NCI-H2227 (cell line): ENCODE measurements at regions not wholly inside any gene's neighbourhood (a gene's known extent, or its start where the extent isn't known, plus 50 kb on each side); places are given as distances from the start of the nearest gene placed in this dataset.

ENCODE experiments used
- DNase-seq: peaks from one replicate; lab custom pipeline; 2025; ENCODE audit not compliant: unreplicated experiment; lab: John Stamatoyannopoulos, UW

DNA sequence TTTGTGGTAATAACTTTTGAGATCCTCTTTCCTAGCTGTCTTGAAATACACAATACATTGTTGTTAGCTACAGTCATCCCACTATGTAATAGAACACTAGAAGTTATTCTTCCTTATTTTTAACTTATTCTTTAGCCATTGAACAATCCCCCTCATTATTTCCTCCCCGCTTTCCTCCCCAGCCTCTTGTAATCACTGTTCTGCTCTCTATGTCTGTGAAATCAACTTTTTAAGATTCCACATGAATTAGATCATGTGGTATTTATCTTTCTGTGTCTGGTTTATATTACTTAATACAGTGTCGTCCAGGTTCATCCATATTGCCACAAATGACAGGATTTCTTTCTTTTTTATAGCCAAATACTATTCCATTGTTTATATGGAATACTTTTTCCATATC lies 72.9 kb downstream of the SLC10A2 start:
- DNase-seq, result no peak

DNA sequence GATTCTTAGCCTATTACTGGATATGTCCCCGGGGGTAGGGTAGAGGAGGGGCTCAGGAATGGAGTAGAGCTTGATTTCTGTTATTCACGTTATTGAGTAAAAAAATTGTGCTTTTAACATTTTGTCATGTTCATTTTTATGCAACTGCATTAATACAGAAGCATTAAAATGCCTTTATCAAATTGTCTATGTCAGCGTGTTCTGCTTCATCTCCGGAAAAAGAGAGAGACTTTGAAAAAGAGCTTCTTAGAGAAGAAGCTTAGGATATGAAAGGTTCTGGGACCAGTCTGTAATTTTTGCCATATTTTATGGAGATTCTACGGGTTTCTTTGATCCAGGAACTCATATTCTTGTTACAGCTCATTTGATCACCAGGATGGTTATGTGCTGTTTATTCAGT lies 82.0 kb downstream of the SLC10A2 start:
- no peak for DNase-seq

DNA sequence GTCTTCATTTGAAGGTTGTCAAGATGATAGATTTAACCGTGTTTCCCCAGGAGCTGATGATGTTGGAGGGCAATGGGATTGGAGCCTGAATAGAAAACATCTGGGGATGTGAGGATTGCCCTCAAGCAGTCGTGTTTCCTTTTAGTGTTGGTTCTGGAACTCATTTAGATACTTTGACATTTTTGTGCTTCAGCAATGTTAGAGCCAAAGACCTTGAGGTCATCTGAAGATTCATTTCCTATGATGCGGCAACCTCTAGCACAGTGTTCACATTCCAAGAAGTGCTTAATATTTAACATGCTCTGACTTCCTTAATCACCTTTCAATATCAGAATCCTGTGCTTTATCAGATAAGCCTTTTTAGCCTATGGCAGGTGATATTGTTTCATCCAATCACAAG lies 82.7 kb downstream of the SLC10A2 start:
- DNase-seq, result no peak

DNA sequence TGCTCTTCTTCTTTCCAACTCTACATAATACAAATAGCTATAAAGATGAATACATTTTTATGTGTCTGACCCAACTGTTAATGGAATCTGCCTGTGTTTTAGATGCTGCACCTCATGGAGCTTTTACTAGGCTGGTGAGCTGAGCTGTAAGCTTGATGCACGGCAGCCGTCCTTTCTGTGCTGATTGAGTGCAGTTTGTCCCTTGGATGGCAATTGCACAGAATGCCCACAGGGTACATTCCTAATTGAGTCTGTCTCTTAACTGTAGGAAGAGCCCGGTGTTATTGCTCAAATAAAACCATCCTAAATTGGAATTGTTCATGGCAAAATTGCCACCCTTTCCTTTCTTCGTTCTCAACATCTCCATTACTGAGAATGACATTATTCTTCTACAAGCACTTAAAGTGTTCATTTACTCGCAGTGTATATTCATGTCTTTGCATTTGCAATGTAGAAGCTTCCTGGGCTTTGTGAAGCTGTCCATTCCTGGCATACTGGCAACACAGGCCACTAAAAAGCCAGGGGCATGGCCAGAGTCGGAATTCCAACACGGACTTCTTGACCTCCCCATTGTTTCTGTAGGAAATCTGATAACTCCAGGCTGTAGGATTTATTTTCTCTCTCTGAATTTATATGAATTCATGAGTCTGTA lies 85.8 kb downstream of the SLC10A2 start:
- no peak for DNase-seq

DNA sequence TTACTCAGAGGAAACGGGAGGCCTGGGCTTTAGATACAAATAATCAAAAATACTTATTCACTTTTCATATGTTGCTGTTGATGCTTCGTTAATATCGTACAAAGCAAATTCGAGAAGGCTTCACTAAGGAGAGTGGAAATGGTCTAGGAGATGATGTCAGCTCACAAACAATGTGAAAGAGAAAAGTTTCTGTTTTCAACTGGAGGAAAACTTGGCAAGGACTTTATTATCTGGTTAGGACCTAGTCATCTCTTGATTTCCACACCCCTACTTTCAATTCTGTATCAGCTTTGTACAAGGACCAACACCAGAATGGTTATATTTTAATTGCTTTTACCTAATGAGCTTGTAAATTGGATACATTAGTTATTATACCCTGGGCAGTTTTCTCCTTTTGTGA lies 88.0 kb downstream of the SLC10A2 start:
- no peak for DNase-seq

DNA sequence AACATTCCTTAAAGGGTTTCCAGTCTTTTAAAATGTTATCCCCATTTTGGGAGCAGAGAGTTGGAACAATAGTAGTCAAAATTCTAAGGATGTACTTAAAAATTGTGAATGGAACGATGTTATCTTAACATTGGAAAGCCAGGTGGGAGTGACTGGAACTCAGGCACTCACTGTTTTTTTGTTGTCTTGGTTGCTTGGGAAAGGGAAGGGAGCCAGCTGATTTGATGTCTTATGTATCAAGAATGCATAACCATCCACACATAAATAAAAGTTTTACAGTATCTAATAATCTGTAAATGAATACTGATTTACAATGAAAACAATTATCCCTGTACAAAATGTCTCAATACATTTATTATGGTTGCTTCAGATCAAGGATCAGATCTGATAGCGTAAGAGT lies 88.7 kb downstream of the SLC10A2 start:
- no peak for DNase-seq

DNA sequence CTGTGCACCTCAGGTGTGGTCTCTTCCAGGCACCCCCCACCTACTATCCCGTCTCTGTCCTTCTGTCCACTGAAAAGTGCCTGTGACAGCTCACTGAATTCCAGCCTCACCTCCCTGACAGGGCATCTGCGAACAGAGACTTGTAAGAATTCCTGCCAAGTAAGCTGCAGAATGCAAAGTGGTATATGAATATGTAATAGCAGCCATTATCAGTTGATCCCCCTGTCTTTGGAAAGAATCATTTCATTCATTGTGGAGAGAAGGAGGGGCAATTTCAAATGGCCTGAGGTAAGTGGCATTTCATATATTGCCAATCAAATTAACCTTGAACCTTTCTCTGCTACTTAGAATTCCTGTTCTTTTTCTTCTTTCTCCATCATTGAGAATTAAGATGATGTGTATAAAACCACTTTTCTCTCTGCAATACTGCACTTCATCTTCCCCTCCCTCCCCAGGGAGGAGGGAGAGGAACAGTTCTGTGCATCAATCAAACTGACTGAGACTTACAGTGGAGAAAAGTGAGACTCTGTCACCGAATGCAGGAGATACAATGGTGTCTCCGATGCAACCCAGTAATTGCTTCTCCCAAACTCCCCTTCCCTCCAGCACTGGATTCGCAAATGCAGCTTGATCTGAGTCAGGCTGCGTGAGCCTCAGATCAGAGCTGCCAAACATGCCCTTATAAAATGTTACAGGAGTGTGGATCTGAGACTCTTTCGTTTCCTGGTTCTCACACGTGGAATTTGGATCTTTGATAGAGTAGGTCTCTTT lies 91.7 kb downstream of the SLC10A2 start:
- no peak for DNase-seq

DNA sequence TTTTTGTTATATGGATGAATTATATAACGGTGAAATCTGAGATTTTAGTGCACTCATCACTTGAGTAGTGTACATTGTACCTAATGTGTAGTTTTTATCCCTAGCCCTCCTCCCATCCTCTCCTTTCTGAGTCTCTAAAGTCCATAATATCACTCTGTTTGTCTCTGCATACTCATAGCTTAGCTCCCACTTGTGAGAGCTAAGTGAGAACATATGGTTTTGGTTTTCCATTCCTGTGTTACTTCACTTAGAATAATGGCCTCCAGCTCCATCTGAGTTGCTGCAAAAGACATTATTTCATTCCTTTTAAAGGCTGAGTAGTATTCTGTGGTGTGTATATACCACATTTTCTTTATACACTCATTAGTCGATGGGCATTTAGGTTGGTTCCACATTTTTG lies 94.0 kb downstream of the SLC10A2 start:
- DNase-seq, result no peak

DNA sequence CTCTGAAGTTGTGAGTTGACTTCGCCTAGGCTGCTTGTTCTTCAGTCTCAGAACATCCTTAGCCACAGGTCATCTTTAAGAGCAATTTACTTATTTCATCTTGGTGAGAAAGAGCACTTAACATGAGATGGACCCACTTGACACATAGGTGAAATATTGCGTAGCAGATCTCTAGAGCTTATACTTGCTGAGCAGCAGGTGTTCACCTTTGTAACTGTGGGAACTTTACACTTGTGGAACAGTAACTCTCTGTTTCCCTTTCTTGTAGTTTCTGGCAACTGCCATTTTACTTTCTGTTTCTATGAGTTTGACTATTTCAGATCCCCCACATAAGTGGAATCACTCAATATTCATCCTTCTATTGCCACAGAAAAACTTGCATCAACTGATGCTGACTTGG lies 95.7 kb downstream of the SLC10A2 start:
- no peak for DNase-seq

DNA sequence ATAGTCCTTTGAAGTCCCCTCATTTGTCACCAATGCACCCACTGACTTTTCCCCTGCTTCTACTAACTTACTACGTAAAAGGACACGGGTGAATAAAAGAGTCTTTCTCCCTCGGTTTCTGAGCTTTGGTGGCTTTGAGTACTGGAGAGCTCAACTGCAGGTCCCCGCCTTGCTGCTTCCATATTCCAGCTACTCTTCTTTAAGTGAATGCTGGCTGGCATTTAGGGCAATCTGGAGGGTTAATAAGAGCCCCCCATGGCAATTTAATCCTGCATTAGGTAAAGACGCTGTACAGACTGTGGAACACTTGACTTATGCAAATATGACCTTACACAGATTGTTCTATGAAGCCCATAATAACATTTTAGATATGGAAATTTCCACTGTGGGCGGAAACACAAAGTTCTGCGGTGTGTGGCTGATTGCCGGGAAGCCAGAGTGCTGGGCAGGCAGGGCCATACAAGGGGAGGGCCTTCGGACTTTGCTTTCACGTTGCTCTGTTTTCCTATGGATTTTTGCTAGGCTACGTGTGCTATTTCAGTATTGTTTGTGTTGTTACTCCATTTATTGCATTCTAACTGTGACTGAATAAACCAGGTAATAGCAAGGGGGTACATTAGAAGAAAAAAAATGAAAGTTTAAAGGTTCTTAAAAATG lies 97.5 kb downstream of the SLC10A2 start:
- peak; percentile 6 for DNase-seq

DNA sequence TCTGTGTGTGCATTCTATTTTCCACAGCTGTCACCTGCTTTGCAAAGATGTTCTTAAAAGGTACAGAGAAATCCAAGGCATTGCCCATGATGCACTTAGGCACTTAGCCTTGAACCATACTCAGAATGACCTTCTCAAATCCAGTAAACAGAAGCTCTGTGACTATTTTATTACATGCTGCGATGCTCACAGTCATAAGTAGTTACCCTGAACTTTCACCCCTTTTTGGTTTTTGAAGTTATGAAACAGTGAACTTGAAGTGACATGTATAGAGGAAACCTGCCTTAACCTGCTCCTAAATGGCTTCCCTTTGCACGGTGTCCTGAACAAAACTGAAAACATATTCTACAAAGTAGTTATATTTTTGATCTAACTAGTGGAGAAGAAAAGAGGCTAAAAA lies 100.4 kb downstream of the SLC10A2 start:
- no peak for DNase-seq

DNA sequence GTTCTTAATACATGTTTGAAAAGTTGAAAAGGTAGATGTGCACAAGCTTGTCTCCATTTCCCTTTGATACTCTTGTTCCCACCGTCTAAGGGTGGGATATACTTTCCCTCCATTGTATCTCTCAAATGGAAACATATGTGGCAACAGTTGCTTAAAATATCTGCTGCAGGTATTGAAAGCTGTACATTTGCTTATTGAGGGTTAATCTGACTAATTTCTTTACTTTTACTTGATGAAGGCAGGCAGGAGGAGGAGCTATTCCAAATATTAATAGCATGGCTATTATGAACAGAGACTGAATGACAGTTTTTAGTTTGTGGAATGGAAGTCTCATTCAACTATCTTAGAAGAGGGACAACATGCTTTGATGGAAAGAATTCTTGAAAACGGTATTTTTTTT lies 103.8 kb downstream of the SLC10A2 start:
- DNase-seq, result no peak

DNA sequence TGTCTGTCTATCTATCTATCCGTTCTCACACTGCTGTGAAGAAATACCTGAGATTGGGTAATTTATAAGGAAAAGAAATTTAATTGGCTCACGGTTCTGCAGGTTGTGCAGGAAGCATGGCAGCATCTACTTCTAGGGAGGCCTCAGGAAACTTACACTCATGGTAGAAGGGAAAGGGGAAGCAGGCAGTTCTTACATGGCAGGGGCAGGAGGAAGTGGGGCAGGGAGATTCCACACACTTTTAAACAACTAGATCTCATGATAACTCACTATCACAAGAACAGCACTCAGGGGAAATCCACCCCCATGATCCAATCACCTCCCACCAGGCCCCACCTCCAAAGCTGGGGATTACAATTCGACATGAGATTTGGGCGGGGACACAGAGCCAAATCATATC lies 105.3 kb downstream of the SLC10A2 start:
- no peak for DNase-seq

DNA sequence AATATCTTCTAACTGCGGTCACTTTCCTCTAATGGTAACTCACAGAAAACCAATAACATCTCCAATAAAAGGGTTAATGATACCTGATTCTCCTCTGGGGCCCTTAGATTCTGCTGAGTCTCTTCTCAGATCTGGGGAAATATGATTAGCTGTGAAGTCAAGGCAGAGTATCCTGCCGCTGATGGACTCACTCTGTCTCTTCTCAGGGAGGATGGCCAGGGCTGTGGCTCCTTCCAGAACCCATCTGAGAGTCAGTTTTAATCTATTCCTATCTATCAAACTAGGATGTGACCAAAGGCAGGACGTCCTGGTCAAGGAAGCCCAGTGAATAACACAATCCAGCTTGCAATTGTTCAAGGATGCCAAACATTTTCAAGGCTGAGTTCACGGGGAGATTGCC lies 109.8 kb downstream of the SLC10A2 start:
- DNase-seq, result no peak

DNA sequence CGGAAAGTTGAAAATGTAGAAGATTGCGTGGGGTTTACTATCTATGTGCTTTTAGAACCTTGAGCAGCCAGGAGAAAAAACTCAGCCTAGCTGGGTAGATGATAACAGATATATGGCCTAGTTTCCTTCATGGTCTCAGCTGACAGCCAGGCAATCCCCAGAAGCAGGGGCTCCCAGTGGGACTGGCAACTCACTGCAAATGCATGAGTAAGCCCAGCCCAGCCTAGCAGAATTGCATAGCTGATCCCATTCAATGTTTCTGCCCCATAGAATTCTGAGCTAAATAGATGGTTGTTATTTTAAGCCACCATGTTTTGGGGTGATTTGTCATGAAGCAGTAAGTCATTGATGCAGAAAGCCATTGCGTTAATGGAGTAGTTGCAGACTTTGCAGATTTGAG lies 108.5 kb downstream of the ERCC5 start:
- DNase-seq, result no peak

DNA sequence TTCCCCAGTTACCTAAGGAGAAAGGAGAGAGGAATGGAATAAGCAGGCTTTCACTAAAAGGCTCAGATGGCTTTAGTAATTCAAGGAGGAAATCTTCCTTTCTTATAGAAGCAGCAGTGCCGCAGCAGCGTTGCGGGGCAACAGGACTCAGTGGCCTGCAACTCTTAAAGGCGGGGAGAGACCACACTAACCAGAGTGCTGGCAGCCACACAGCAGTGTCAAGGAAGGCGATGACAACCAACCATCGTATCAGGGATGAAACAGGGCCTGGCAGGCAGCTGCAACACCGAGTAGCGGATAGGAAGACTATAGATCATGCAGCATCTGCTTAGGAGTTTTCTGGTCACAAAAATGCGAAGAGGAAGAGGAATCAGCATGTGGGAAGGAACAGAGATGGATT lies 106.0 kb downstream of the ERCC5 start:
- no peak for DNase-seq

DNA sequence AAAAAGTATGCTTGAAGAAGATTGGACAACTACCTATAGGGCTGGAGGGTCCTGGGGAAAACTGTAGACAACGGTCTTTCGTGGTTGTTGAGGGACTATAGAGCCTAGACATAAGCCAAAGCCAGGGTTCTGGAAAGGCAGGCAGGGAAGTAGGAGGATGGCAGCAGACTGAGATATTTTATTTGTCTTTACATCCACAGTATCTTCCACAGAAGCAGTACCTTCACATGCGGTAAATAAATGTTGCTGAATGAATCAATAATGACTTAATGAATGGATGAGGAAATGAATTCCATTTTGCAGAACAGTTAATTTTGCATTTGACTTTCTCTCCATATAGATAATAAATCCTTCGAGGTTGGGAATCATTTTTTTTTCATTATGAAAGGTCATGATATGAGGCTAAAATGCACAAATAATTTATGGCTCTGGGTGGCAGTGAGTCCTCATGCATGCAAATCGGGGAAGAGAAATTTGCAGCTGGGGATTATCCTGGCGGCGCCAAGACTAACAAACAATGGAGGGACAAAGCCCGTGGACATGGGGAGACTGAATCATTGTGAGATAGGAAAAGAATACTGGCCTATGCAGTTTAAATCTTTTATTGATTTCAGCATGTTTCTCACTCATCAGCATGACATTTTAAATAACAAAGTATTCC lies 102.0 kb downstream of the ERCC5 start:
- no peak for DNase-seq

DNA sequence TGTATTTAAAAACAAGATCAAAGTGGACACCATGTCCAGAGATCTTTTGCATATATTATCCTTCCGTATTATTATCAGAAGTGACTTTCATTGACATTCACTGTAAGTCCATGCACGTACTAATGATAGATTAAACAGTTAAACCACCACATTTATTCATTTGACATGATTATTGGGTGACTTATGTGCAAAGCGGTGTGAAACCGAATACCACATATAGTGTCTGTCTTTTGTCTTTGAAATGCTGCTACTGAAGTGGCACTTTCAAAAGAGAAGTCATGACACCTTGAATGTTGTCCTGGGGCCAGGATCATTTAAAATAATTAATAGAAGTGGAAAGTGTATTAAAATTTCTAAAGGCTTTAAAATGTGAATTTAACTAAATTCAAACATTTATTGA lies 100.1 kb downstream of the ERCC5 start:
- DNase-seq, result no peak

DNA sequence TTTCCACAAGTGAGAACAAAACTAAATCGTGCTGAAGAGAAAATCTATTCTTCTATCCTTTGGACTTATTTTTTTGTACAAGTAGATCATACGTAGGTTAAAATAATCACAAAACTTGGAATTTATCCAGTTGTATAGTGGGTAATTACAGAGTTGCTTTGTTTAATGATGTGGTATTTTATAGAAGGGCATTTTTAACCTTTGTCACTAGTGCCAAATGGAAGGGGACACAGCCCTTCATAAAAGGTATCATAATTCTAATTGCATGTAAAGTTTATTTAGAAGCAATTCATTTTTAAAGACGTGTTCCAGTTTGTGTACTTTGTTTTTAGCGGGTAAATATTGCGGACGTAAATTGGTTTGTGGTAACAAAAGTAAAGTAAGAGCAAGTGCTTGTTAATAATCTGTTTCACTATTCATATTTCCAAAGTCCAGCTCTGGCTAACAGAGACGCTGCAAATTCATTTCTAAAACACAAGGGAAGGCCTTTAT lies 99.5 kb downstream of the ERCC5 start:
- DNase-seq, result no peak

DNA sequence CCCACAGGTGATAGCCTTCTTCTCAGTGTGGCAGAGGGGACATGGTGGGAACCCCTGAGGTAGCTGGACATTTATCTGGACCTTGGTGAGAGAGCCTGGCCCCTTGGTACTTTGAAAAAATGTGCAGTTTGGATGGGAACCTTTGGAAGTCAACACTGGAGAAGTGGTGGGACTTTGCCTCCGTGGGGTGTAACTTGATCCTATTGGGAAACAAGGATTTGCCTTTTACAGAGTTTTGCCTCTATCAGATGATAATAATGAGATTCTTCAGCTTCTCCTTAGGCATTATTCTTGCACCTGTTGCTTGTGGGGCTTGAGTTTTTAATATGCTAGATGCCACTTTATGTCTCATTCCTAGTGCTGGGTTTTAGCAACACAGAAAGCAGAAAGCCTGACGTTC lies 99.0 kb downstream of the ERCC5 start:
- no peak for DNase-seq

DNA sequence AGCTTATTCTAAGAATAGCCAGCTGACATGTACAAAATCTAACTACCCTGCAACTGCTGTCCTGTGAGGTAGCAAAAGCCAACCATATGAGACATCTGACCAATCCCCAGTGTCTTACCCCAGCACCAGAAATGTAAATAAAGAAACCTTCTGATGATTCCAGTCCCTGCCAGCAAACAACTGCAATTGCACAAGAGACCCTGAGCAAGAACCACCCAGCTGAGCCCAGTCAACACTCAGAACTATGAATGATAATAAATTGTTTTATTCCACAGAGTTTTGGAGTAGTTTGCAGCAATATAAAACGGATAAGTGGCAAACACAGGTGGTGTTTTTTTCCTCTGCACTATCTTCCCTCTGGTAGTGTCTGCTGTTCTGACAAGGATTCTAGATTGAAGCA lies 94.9 kb downstream of the ERCC5 start:
- DNase-seq, result no peak

DNA sequence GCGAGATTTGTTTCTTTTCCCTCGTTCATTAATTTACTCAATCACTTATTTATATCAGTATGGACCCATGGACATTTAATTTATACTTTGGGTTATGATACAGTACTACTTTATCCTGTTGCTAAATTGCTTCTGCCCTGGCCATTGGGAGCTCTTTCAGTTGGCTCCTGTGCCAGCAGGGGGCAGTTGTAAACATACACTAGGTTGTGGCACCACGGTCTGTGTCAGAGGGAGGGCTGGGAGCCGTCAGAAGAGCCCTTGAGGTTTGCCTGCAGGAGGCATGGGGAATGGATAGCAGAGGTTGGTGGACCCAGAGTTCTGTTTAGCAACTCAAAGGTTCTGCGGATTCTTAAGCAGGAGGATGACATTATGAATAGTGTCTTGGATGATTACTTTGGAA lies 94.3 kb downstream of the ERCC5 start:
- no peak for DNase-seq
